Smooth muscle cell (in vitro differentiated cells): ENCODE measurements at regions not wholly inside any gene's neighbourhood (a gene's known extent, or its start where the extent isn't known, plus 50 kb on each side); places are given as distances from the start of the nearest gene placed in this dataset.

ENCODE experiments used
- DNase-seq: peaks from one replicate; lab custom pipeline; 2025; ENCODE audit not compliant: unreplicated experiment; lab: John Stamatoyannopoulos, UW
- H2AFZ ChIP-seq: fragments of 200-600 bp; sonication (generic); 2 replicates; pipeline ENCODE4 v1.6.0; 2016; ENCODE audit warnings: antibody characterized with exemption, low read depth, mild to moderate bottlenecking
- H3F3A ChIP-seq: fragments of 200-600 bp; sonication (generic); 2 replicates; pipeline ENCODE4 v1.6.0; 2017; ENCODE audit warnings: antibody characterized with exemption, low read depth
- H3K27ac ChIP-seq: fragments of 200-600 bp; sonication (generic); 2 replicates; pipeline ENCODE4 v1.5.1; 2016; ENCODE audit warnings: low read depth, mild to moderate bottlenecking
- H3K27me3 ChIP-seq: fragments of 200-600 bp; sonication (generic); 2 replicates; pipeline ENCODE4 v1.6.1; 2016; ENCODE audit warnings: low read depth, mild to moderate bottlenecking
- H3K36me3 ChIP-seq: fragments of 200-600 bp; sonication (generic); 2 replicates; pipeline ENCODE4 v1.5.1; 2016; ENCODE audit warnings: low read depth
- H3K4me1 ChIP-seq: fragments of 200-600 bp; sonication (generic); 2 replicates; pipeline ENCODE4 v1.5.1; 2016; ENCODE audit warnings: low read depth
- H3K4me2 ChIP-seq: fragments of 200-600 bp; sonication (generic); 2 replicates; pipeline ENCODE4 v1.6.0; 2016; ENCODE audit warnings: mild to moderate bottlenecking
- H3K4me3 ChIP-seq: fragments of 200-600 bp; sonication (generic); 2 replicates; pipeline ENCODE4 v1.5.1; 2016; ENCODE audit warnings: mild to moderate bottlenecking
- H3K79me2 ChIP-seq: fragments of 200-600 bp; sonication (generic); 2 replicates; pipeline ENCODE4 v1.6.0; 2016; ENCODE audit warnings: low read depth, mild to moderate bottlenecking
- H3K9ac ChIP-seq: fragments of 200-600 bp; sonication (generic); 2 replicates; pipeline ENCODE4 v1.6.0; 2016; ENCODE audit warnings: low read depth
- H3K9me3 ChIP-seq: fragments of 200-600 bp; sonication (generic); replicated peaks from 2 replicates; pipeline ENCODE4 v1.5.1; 2016; ENCODE audit warnings: low read depth
- H4K20me1 ChIP-seq: fragments of 200-600 bp; sonication (generic); 2 replicates; pipeline ENCODE4 v1.6.0; 2016; ENCODE audit warnings: low read depth
- CTCF ChIP-seq: fragments of 200-600 bp; sonication (generic); IDR thresholded peaks from 2 replicates; pipeline ENCODE4 v1.5.1; 2017; ENCODE audit warnings: borderline replicate concordance, mild to moderate bottlenecking, antibody characterized with exemption; ENCODE audit not compliant: insufficient read depth, poor library complexity, severe bottlenecking
- WGBS: methylation state at CpG from one replicate; pipeline ENCODE4 v1.1.7; 2016; ENCODE audit warnings: low lambda C conversion rate; 5-methylcytosine and 5-hydroxymethylcytosine counted together

- Histone ChIP-seq H3K4me3 (no peak overlapping the region), H3K79me2 (no peaks in the 10 kb centered on the region), H3K4me1 (no peaks in the 10 kb centered on the region), H3K9me3 (no peaks in the 10 kb centered on the region), H3F3A (no peaks in the 10 kb centered on the region), H3K4me2 (no peak overlapping the region), H3K9ac (no peak overlapping the region), H4K20me1 (no peaks in the 10 kb centered on the region), H3K27me3 (no peaks in the 10 kb centered on the region), H3K27ac (no peak overlapping the region), H2AFZ (no peak overlapping the region), H3K36me3 (no peaks in the 10 kb centered on the region)
- WGBS: 84% methylated on average over 16 of the region's 16 CpGs
- no peak for DNase-seq
- no peak for TF ChIP-seq CTCF
Observed at GRCh38 chr11:119982517-119983239, 155.2 kb downstream of the TRIM29 start.

GRCh38 chr11:119980431-119980830 is 157.5 kb downstream of the TRIM29 start:
- H3K27me3 ChIP-seq: no peaks in the 10 kb centered on the region
- DNase-seq: no peak
- 88% methylated on average over 11 of the region's 11 CpGs for WGBS
- no peak overlapping the region for H3K4me2 ChIP-seq
- H3K36me3 ChIP-seq: no peaks in the 10 kb centered on the region
- no peak for TF ChIP-seq CTCF
- no peaks in the 10 kb centered on the region for H3F3A ChIP-seq
- H3K9ac ChIP-seq: no peak overlapping the region
- no peak overlapping the region for H2AFZ ChIP-seq
- H3K9me3 ChIP-seq: no peaks in the 10 kb centered on the region
- H3K79me2 ChIP-seq: no peaks in the 10 kb centered on the region
- H3K4me3 ChIP-seq: no peak overlapping the region
- H4K20me1 ChIP-seq: no peaks in the 10 kb centered on the region
- peaks cover 8% of the 10 kb centered on the region for H3K4me1 ChIP-seq
- H3K27ac ChIP-seq: no peak overlapping the region

- Histone ChIP-seq H3K4me1 (peaks cover 15% of the 10 kb centered on the region), H3K27me3 (no peaks in the 10 kb centered on the region), H3K36me3 (no peaks in the 10 kb centered on the region), H3K4me2 (no peak overlapping the region), H3K27ac (no peak overlapping the region), H3K79me2 (no peaks in the 10 kb centered on the region), H3F3A (no peaks in the 10 kb centered on the region), H3K9ac (no peak overlapping the region), H3K9me3 (no peaks in the 10 kb centered on the region), H2AFZ (no peak overlapping the region), H3K4me3 (no peak overlapping the region), H4K20me1 (no peaks in the 10 kb centered on the region)
- TF ChIP-seq CTCF: no peak
- no peak for DNase-seq
- WGBS: 91% methylated on average over 5 of the region's 5 CpGs
Observed at GRCh38 chr11:119979701-119980100, 158.2 kb downstream of the TRIM29 start.

- Histone ChIP-seq H3K27ac (no peak overlapping the region), H4K20me1 (no peaks in the 10 kb centered on the region), H3K4me2 (no peak overlapping the region), H3K79me2 (no peaks in the 10 kb centered on the region), H3K4me1 (peaks cover 15% of the 10 kb centered on the region), H3K36me3 (no peaks in the 10 kb centered on the region), H3K9ac (no peak overlapping the region), H3K27me3 (no peaks in the 10 kb centered on the region), H3K9me3 (no peaks in the 10 kb centered on the region), H3K4me3 (no peak overlapping the region), H3F3A (no peaks in the 10 kb centered on the region), H2AFZ (no peak overlapping the region)
- DNase-seq: no peak
- TF ChIP-seq CTCF: no peak
- WGBS: 81% methylated on average over 3 of the region's 3 CpGs
Observed at GRCh38 chr11:119978696-119979095, 159.2 kb downstream of the TRIM29 start.
